Transverse colon (tissue), 4 donors: ENCODE measurements at regions not wholly inside any gene's neighbourhood (a gene's known extent, or its start where the extent isn't known, plus 50 kb on each side); places are given as distances from the start of the nearest gene placed in this dataset.

Experiments
- DNase-seq: peaks from one replicate; pipeline ENCODE4 v3.0.0-alpha.2; 2019
- H3K27ac ChIP-seq, 4 donors: fragments of 200-600 bp; sonication (generic); 2 replicates each; pipeline ENCODE4 v1.5.1; 2016 to 2018; ENCODE audit warnings: inconsistent platforms in 4 of 4
- H3K27me3 ChIP-seq: fragments of 200-600 bp; sonication (generic); 2 replicates; pipeline ENCODE4 v1.5.1; 2017; ENCODE audit warnings: inconsistent platforms
- H3K36me3 ChIP-seq, 4 donors: fragments of 200-600 bp; sonication (generic); 2 replicates each; pipeline ENCODE4 v1.5.1; 2017 to 2019; ENCODE audit warnings: inconsistent platforms in 4 of 4
- H3K4me1 ChIP-seq, 4 donors: fragments of 200-600 bp; sonication (generic); 2 replicates each; pipeline ENCODE4 v1.5.1; 2017 to 2020; ENCODE audit warnings: inconsistent platforms in 4 of 4
- H3K4me3 ChIP-seq, 4 donors: fragments of 200-600 bp; sonication (generic); 1 replicate in 1 of 4; 2 replicates in 3 of 4; pipeline versions ENCODE4 v1.5.1 to v1.6.1; 2017 to 2019; ENCODE audit warnings: inconsistent platforms in 4 of 4
- H3K9me3 ChIP-seq, 2 donors: fragments of 200-600 bp; sonication (generic); 2 replicates each; pipeline ENCODE4 v1.5.1; 2017 to 2019; ENCODE audit warnings: inconsistent platforms in 2 of 2
- EP300 ChIP-seq: sonication (generic); formaldehyde crosslinking; IDR thresholded peaks from one replicate; pipeline ENCODE4 v1.6.1; 2017; ENCODE audit warnings: antibody characterized with exemption, low read depth
- POLR2A ChIP-seq: fragments of 450-650 bp; IDR thresholded peaks from one replicate; pipeline ENCODE4 v1.6.1; 2016; ENCODE audit warnings: antibody characterized with exemption, mild to moderate bottlenecking, moderate library complexity
- POLR2AphosphoS5 ChIP-seq, 3 donors: sonication (generic); formaldehyde crosslinking; IDR thresholded peaks; one replicate each; pipeline ENCODE4 v1.6.1; 2016; ENCODE audit warnings: antibody characterized with exemption in 3 of 3
- WGBS, 2 donors: methylation state at CpG; one replicate each; pipeline ENCODE4 v1.1.5; 2018; ENCODE audit warnings: low coverage in 1 of 2; 5-methylcytosine and 5-hydroxymethylcytosine counted together
- in situ Hi-C, 4 donors: fragments of 200-750 bp; cut with MboI; loops; one replicate each; pipeline versions ENCODE4 v1.15.0 to v1.15.1; 2017; ENCODE audit warnings: low sequenced_read_pairs in 3 of 4, low pct_ligation_motif_present in 1 of 4, low pct_unique_long_range_greater_than_20kb in 1 of 4
- intact Hi-C: fragments of 100-400 bp; cut with DNase I; formaldehyde crosslinking; loops from one replicate; pipeline ENCODE4 v1.15.1; 2023; ENCODE audit warnings: low total_unique reads
- TF ChIP-seq, protein P1 (sequence below), 5 experiments: fragments of 200-600 bp in 3 of 5; fragments of 450-650 bp in 2 of 5; sonication (generic) in 3 of 5; IDR thresholded peaks; 1 replicate in 2 of 5; 2 replicates in 3 of 5; pipeline ENCODE4 v1.5.1; 2016 to 2017; ENCODE audit warnings: antibody characterized with exemption in 5 of 5, inconsistent platforms in 3 of 5, mild to moderate bottlenecking in 2 of 5, moderate library complexity in 1 of 5

DNA sequence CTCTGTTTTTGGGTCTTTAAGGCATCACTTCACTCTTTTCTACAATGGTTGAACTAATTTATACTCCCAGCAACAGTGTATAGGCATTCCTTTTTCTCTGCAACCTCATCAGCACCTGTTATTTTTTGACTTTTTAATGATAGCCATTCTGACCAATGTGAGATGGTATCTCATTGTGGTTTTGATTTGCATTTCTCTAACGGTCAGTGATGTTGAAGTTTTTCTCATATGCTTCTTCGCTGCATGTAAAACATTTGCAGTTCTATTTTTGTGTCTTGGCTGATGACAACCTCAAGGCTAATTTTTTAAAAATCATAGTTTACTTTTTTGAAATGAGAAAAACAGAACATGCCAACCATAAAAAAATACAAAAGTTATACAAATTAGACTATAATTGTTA is 258.2 kb upstream of the EDNRB start:
- in situ Hi-C loops (no loop called here), intact Hi-C loops (no loop called here)
- TF ChIP-seq, protein P1, sequence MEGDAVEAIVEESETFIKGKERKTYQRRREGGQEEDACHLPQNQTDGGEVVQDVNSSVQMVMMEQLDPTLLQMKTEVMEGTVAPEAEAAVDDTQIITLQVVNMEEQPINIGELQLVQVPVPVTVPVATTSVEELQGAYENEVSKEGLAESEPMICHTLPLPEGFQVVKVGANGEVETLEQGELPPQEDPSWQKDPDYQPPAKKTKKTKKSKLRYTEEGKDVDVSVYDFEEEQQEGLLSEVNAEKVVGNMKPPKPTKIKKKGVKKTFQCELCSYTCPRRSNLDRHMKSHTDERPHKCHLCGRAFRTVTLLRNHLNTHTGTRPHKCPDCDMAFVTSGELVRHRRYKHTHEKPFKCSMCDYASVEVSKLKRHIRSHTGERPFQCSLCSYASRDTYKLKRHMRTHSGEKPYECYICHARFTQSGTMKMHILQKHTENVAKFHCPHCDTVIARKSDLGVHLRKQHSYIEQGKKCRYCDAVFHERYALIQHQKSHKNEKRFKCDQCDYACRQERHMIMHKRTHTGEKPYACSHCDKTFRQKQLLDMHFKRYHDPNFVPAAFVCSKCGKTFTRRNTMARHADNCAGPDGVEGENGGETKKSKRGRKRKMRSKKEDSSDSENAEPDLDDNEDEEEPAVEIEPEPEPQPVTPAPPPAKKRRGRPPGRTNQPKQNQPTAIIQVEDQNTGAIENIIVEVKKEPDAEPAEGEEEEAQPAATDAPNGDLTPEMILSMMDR (IDR thresholded peaks at IDR 0.05) = no peak
- TF ChIP-seq POLR2A = no peak
- TF ChIP-seq EP300 = no peak
- no peak for TF ChIP-seq POLR2AphosphoS5 (IDR thresholded peaks at IDR 0.05)
- no peak overlapping the region for H3K4me3 ChIP-seq
- H3K9me3 ChIP-seq = no peaks in the 10 kb centered on the region
- H3K4me1 ChIP-seq = no peaks in the 10 kb centered on the region
- no peak for DNase-seq
- H3K27me3 ChIP-seq = no peaks in the 10 kb centered on the region
- H3K36me3 ChIP-seq = no peaks in the 10 kb centered on the region
- WGBS, 2 donors = 70 to 71% methylated on average over 2 of the region's 2 CpGs
- H3K27ac ChIP-seq = no peak overlapping the region

DNA sequence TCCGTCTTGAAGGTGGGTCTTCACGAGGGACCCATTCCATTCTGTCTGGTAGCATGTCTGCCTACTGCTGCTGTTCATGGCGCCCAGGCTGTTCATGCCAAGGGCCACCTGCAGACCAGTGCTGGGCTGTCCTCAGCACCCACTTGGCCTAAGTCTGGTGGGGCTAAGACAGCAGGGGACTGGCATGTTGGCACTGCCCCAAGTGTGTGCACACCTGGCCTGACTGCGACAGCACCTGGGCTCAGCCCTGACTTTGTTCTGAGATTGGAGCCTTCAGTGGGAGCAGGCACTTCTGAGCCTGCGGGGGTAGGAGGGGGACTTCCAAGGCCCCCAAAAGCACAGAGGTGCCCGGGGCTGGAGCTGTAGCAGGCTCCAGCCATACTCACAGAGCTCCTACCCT is 250.8 kb upstream of the EDNRB start:
- intact Hi-C loops = no loop called here
- Histone ChIP-seq H3K27me3 (no peaks in the 10 kb centered on the region), H3K27ac (no peak overlapping the region), H3K4me3 (no peak overlapping the region), H3K9me3 (no peaks in the 10 kb centered on the region), H3K4me1 (no peaks in the 10 kb centered on the region), H3K36me3 (no peaks in the 10 kb centered on the region)
- in situ Hi-C loops = no loop called here
- 82% methylated on average over 5 of the region's 6 CpGs; no CpG with 5 or more reads in 1 of the 2 donors for WGBS, 2 donors
- DNase-seq = no peak
- TF ChIP-seq EP300 = no peak
- no peak for TF ChIP-seq POLR2AphosphoS5 (IDR thresholded peaks at IDR 0.05)
- TF ChIP-seq, protein P1 (IDR thresholded peaks at IDR 0.05) = no peak
- no peak for TF ChIP-seq POLR2A

DNA sequence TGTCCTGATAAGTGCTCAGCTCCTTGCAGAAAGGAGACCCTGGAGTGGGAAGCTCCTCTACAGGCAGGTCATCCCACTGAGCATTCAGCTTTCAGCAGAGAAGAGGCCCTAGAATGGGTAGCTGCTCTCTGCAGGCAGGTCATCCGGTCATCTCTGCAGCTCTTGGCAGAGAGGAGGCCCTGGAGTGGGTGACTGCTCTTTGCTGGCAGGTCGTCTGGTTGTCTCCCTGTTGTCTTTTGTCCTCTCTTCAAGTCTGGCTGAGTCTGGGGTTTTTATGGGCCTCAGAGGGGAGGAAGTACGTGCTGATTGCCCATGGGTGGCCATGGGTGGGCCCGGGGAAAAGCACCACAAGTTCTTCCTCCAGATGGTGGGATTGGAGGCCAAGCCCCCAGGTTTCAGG is 250.3 kb upstream of the EDNRB start:
- Histone ChIP-seq H3K27ac (no peak overlapping the region), H3K9me3 (no peaks in the 10 kb centered on the region), H3K4me1 (no peaks in the 10 kb centered on the region), H3K36me3 (no peaks in the 10 kb centered on the region), H3K27me3 (no peaks in the 10 kb centered on the region), H3K4me3 (no peak overlapping the region)
- no peak for TF ChIP-seq POLR2AphosphoS5 (IDR thresholded peaks at IDR 0.05)
- TF ChIP-seq POLR2A = no peak
- no peak for TF ChIP-seq EP300
- TF ChIP-seq, protein P1 (IDR thresholded peaks at IDR 0.05) = no peak
- intact Hi-C loops (no loop called here), in situ Hi-C loops (no loop called here)
- DNase-seq = no peak
- 67% methylated on average over 2 of the region's 4 CpGs; no CpG with 5 or more reads in 1 of the 2 donors for WGBS, 2 donors

DNA sequence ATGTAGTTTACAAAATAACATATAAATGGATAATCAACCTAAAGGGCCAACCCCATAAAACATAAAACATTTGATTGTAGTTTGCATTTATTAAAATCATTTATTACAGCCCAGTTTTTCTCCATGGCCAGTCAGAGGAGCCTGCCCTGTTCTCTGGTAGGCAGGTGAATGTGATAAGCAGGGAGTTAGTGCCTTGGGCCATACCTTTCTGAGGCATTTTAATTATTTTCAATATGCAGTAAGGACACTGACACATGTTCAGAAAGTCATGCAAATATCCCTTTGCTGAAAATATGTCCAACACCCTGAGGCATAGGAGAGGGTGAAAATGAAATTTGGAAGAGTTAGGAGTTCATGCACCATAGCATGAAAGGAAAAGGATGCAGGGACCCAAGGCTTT is 242.6 kb upstream of the EDNRB start:
- DNase-seq = no peak
- Histone ChIP-seq H3K4me3 (no peak overlapping the region), H3K27me3 (no peaks in the 10 kb centered on the region), H3K27ac (no peak overlapping the region), H3K36me3 (no peaks in the 10 kb centered on the region), H3K9me3 (no peaks in the 10 kb centered on the region), H3K4me1 (no peaks in the 10 kb centered on the region)
- TF ChIP-seq POLR2AphosphoS5 (IDR thresholded peaks at IDR 0.05) (no peak), POLR2A (no peak), EP300 (no peak)
- TF ChIP-seq, protein P1 (IDR thresholded peaks at IDR 0.05) = no peak
- intact Hi-C loops (no loop called here), in situ Hi-C loops (no loop called here)
